Endothelial cell of umbilical vein (primary cell): ENCODE measurements at regions not wholly inside any gene's neighbourhood (a gene's known extent, or its start where the extent isn't known, plus 50 kb on each side); places are given as distances from the start of the nearest gene placed in this dataset.

Source experiments
- CTCF ChIP-seq, 2 donors: IDR thresholded peaks; 1 replicate in 1 of 2; 2 replicates in 1 of 2; pipeline ENCODE4 v1.5.1; 2011; ENCODE audit warnings: low read length in 2 of 2, mild to moderate bottlenecking in 2 of 2, moderate library complexity in 2 of 2, control low read depth in 1 of 2, inconsistent platforms in 1 of 2, low read depth in 1 of 2; ENCODE audit not compliant: insufficient read depth in 1 of 2; ENCODE audit errors: extremely low read depth in 1 of 2
- MYC ChIP-seq: IDR thresholded peaks from one replicate; pipeline ENCODE4 v1.6.1; 2011; ENCODE audit warnings: mild to moderate bottlenecking, low read depth, low read length

GRCh38 chr2:120406566-120406965, 60.6 kb downstream of the INHBB start:
- TF ChIP-seq CTCF (IDR thresholded peaks at IDR 0.05; ENCODE audit: extremely low read depth in 1 of 2, insufficient read depth in 1 of 2, low read depth in 1 of 2, low read length in 2 of 2) (no peak), MYC (no peak)
